HFF-Myc (cell line): ENCODE measurements at regions not wholly inside any gene's neighbourhood (a gene's known extent, or its start where the extent isn't known, plus 50 kb on each side); places are given as distances from the start of the nearest gene placed in this dataset.

Source experiments
- DNase-seq: peaks from one replicate; pipeline ENCODE4 v3.0.0-alpha.2; 2011; ENCODE audit warnings: low read depth; ENCODE audit errors: extremely low read depth
- H3K4me3 ChIP-seq: replicated peaks from 2 replicates; pipeline ENCODE4 v1.5.1; 2011; ENCODE audit warnings: low read depth, mild to moderate bottlenecking, control low read depth, low read length
- CTCF ChIP-seq: IDR thresholded peaks from 2 replicates; pipeline ENCODE4 v1.5.1; 2012; ENCODE audit warnings: mild to moderate bottlenecking, low read depth, low read length, control low read depth; ENCODE audit errors: missing control alignments

- no peak for DNase-seq
- no peak overlapping the region for H3K4me3 ChIP-seq
- TF ChIP-seq CTCF = no peak
Observed at GRCh38 chr13:111521030-111521429, 200.6 kb downstream of the TEX29 start.

- DNase-seq = no peak
- no peak overlapping the region for H3K4me3 ChIP-seq
- no peak for TF ChIP-seq CTCF
Observed at GRCh38 chr13:111521691-111522229, 201.3 kb downstream of the TEX29 start.

GRCh38 chr13:111525320-111526118 is 205.1 kb downstream of the TEX29 start:
- no peak for TF ChIP-seq CTCF
- no peak for DNase-seq
- H3K4me3 ChIP-seq = no peak overlapping the region

- TF ChIP-seq CTCF = no peak
- no peak overlapping the region for H3K4me3 ChIP-seq
- DNase-seq = no peak
Observed at GRCh38 chr13:111526922-111527321, 206.5 kb downstream of the TEX29 start.

- no peak for TF ChIP-seq CTCF
- no peak overlapping the region for H3K4me3 ChIP-seq
- no peak for DNase-seq
Observed at GRCh38 chr13:111527614-111528229, 207.3 kb downstream of the TEX29 start.

GRCh38 chr13:111528513-111528912 is 208.1 kb downstream of the TEX29 start:
- DNase-seq = no peak
- no peak for TF ChIP-seq CTCF
- H3K4me3 ChIP-seq = no peak overlapping the region
